Osteocyte (in vitro differentiated cells): ENCODE measurements at regions not wholly inside any gene's neighbourhood (a gene's known extent, or its start where the extent isn't known, plus 50 kb on each side); places are given as distances from the start of the nearest gene placed in this dataset.
A peak's percentile ranks its signal among the peaks of the same experiment; 100 is the strongest.

Source experiments
- DNase-seq: peaks from one replicate; pipeline ENCODE4 v3.0.0; 2021; ENCODE audit warnings: mixed read lengths; ENCODE audit not compliant: unreplicated experiment; ENCODE audit errors: extremely low spot score
- H3K27ac Mint-ChIP-seq: one replicate; pipeline ENCODE4 v1.8.0; 2021; ENCODE audit warnings: mild to moderate bottlenecking, mixed read lengths; ENCODE audit not compliant: unreplicated experiment
- H3K27me3 Mint-ChIP-seq: one replicate; pipeline ENCODE4 v1.8.0; 2021; ENCODE audit warnings: mixed read lengths; ENCODE audit not compliant: unreplicated experiment
- H3K36me3 Mint-ChIP-seq: one replicate; pipeline ENCODE4 v1.8.0; 2021; ENCODE audit warnings: mixed read lengths; ENCODE audit not compliant: unreplicated experiment
- H3K4me1 Mint-ChIP-seq: one replicate; pipeline ENCODE4 v1.8.0; 2021; ENCODE audit warnings: mixed read lengths; ENCODE audit not compliant: unreplicated experiment
- H3K4me3 Mint-ChIP-seq: one replicate; pipeline ENCODE4 v1.8.0; 2021; ENCODE audit warnings: mild to moderate bottlenecking, moderate library complexity, mixed read lengths; ENCODE audit not compliant: unreplicated experiment
- H3K9me3 Mint-ChIP-seq: one replicate; pipeline ENCODE4 v1.8.0; 2021; ENCODE audit warnings: mixed read lengths; ENCODE audit not compliant: unreplicated experiment
- CTCF ChIP-seq: fragments of 200-600 bp; sonication (generic); IDR thresholded peaks from 2 replicates; pipeline ENCODE4 v1.5.0; 2021; ENCODE audit warnings: antibody characterized with exemption, mild to moderate bottlenecking, moderate library complexity

- Mint-ChIP-seq H3K4me1 (peaks cover 34% of the 10 kb centered on the region), H3K9me3 (peaks cover 8% of the 10 kb centered on the region), H3K27ac (no peak overlapping the region), H3K36me3 (no peaks in the 10 kb centered on the region), H3K4me3 (no peak overlapping the region), H3K27me3 (no peaks in the 10 kb centered on the region)
- no peak for DNase-seq
- TF ChIP-seq CTCF = no peak
Observed at GRCh38 chr18:11501352-11501751, 108.0 kb upstream of the SLC35G4 start.

- Mint-ChIP-seq H3K9me3 (peaks cover 10% of the 10 kb centered on the region), H3K27ac (peak overlapping the region; percentile 76), H3K36me3 (no peaks in the 10 kb centered on the region), H3K4me1 (peaks cover 34% of the 10 kb centered on the region), H3K4me3 (peak overlapping the region; percentile 17), H3K27me3 (no peaks in the 10 kb centered on the region)
- DNase-seq = peak; percentile 93
- no peak for TF ChIP-seq CTCF
Observed at GRCh38 chr18:11500153-11501122, 109.0 kb upstream of the SLC35G4 start.

- H3K4me3 Mint-ChIP-seq = no peak overlapping the region
- H3K9me3 Mint-ChIP-seq = peaks cover 10% of the 10 kb centered on the region
- no peak for DNase-seq
- peaks cover 36% of the 10 kb centered on the region for H3K4me1 Mint-ChIP-seq
- no peaks in the 10 kb centered on the region for H3K36me3 Mint-ChIP-seq
- no peak for TF ChIP-seq CTCF
- no peak overlapping the region for H3K27ac Mint-ChIP-seq
- no peaks in the 10 kb centered on the region for H3K27me3 Mint-ChIP-seq
Observed at GRCh38 chr18:11498821-11499220, 110.6 kb upstream of the SLC35G4 start.

GRCh38 chr18:11497585-11497984 lies 111.8 kb upstream of the SLC35G4 start:
- Mint-ChIP-seq H3K36me3 (no peaks in the 10 kb centered on the region), H3K27ac (no peak overlapping the region), H3K4me3 (no peak overlapping the region), H3K9me3 (peaks cover 10% of the 10 kb centered on the region), H3K27me3 (no peaks in the 10 kb centered on the region), H3K4me1 (peaks cover 36% of the 10 kb centered on the region)
- no peak for DNase-seq
- no peak for TF ChIP-seq CTCF

GRCh38 chr18:11496526-11497172 lies 112.7 kb upstream of the SLC35G4 start:
- no peak for TF ChIP-seq CTCF
- Mint-ChIP-seq H3K27ac (no peak overlapping the region), H3K4me3 (no peak overlapping the region), H3K27me3 (no peaks in the 10 kb centered on the region), H3K9me3 (peaks cover 10% of the 10 kb centered on the region), H3K36me3 (no peaks in the 10 kb centered on the region), H3K4me1 (peaks cover 36% of the 10 kb centered on the region)
- no peak for DNase-seq
